Inferior parietal cortex (tissue), 1 donor: ENCODE measurements at regions not wholly inside any gene's neighbourhood (a gene's known extent, or its start where the extent isn't known, plus 50 kb on each side); places are given as distances from the start of the nearest gene placed in this dataset.
A peak's percentile ranks its signal among the peaks of the same experiment; 100 is the strongest.

Source experiments
- DNase-seq: peaks from one replicate; pipeline ENCODE4 v3.0.0-alpha.2; 2016; ENCODE audit errors: extremely low spot score

DNA sequence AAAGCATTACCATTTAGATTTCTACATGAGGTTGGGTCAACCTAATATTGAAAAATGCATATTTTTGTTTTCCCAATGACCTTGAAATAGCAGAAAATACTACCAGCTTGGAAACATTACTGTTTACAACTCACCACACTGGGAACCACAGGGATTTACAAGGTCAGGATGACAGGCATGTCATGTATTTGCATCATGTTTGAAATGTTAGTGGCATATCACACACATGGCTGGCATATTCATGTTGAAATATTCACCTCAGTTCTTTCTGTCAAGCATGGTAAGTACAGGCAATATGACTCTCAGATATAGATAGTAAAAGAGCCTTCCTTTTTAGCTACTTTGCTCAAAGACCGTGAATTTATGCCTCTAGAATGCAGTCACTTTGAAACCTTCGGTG lies 593.5 kb downstream of the NOVA1 start:
- DNase-seq, result no peak

DNA sequence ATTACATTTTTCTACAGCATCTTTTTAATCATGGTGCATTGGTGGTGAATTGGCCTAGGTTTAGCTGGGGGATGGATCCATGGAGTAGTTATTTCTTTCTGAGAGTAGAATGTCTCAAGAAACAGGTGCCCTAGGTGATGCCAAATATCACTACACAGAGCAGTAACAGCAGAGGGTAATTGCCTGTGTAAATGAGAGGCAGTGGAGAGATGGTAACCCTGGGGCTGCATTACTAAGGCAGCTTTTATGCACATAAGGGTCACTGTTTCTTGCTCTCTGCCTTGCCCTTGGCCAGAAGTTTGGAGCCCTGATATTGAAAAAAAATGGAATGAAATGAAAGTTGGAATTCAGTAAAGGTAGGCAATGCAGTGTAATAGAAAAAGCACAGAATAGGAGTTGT lies 604.0 kb downstream of the NOVA1 start:
- DNase-seq, result no peak

DNA sequence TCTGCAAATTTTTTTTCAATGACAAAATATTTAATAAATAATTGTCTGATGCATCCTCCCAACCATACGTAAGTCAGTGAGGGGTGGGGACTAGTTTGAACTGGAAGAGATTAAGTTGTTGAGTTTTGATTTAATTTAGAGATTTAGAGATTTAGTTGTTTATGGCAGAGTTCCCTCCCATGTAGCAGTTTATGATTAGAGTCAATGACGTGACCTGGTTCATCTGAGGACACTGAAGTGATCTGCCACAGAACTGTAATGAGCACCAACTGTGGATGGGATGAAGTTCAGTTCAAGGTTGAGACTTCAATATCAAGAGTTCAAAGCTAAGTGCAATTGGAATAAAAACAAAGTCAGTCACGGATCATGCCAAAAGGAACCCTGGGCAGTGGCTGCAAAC lies 609.3 kb downstream of the NOVA1 start:
- no peak for DNase-seq

DNA sequence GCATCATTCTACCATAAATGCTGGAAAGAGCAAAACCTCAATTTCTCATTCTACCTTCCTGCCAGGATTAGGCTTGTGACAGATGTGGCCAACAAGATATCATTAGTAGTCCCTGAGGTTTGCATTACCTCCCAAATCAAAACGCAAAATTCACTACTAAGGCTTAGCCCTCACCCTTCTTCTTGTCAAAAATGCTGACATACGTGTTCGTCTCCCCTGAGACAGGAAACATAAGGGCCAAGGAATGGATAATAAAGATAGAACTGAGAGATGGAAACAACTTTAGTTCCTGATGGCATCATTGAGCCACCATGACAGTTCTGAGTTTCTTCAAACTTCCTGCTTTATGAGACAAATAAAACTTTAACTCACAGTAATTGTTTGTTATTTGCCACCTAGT lies 642.1 kb downstream of the NOVA1 start:
- no peak for DNase-seq

DNA sequence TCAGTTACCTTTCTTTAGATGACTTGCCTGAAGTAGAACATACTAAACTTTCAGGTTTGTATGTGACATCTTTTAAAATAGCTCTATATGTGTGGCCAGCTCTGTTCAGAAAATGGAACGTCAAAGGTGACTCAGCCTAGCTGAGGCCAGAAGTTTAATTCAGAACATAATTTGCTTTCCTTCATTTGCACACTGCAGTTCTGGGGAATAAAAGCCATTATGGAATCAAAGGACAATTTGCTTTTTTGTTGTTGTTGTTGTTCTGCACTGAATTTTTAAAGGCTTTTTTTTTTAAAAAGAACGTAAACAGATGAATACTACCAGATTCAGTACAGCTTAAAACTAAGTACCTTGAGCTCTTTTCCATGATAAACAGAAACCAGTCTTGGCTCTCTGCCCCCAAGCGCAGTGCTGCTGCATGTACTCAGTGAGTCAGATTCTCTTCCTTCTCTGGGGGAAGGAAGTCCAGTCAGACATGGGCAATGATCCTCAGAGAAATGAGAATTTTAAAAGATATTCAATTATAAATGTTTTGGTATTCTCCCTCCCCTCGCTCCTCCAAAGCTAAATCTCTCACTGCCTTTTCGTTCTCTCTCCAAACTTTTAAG lies 644.2 kb downstream of the NOVA1 start:
- peak; percentile 51 for DNase-seq

DNA sequence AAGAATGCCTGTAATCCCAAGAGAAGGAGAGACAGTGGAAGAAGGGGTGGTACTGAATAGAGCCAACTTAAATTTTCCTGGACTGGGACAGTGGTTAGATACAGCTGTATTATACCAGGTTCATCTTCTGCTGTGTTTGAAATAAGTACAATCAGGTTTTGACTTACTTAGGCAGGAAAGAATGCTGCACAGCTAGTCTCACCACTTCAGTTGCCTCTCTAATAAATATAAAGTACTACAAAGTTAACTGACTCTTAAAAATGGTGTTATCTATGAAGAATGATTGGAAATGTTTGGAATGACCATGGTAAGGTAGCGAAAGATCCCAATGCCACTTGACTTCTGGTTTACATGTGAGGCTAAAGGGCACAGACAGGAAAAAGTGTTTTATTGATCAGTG lies 652.1 kb downstream of the NOVA1 start:
- no peak for DNase-seq

DNA sequence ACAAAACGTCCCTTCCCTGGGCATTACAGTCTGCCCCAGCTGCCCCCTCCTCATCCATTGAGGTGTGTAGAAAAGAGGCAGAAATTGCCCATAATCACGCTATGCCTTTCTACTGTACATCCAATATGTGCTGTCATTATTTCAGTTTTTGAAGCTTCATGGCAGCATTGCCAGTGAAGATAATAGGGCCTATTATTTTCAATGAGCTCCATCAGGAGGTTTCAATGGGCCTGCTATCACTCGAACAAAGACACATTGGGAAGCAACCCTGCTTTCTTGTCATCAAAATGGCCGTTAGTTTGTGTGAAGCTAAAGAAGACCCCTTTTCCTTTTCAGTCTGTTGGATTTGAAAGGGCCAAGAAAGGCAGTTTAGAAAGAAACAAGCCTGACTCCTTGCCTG lies 653.8 kb downstream of the NOVA1 start:
- no peak for DNase-seq

DNA sequence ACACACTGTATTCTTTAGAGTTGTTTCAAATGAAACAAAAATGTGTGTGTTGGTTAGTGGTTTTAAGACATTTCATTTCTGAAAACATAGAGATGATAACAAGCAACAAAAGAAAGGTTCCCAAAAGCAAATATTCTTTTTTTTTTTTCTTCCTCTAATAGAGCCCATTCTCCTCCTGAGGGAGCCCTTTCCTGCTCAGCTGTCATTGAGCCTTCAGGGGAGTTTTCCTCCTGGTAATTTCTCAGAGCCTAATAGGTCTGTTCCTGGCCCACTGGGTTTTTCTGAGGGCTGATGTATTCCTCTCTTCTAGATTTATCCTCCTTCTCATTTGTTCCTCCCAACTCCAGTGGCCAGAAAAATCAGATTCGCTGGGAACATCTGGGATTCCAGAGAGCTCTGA lies 654.5 kb downstream of the NOVA1 start:
- DNase-seq, result no peak

DNA sequence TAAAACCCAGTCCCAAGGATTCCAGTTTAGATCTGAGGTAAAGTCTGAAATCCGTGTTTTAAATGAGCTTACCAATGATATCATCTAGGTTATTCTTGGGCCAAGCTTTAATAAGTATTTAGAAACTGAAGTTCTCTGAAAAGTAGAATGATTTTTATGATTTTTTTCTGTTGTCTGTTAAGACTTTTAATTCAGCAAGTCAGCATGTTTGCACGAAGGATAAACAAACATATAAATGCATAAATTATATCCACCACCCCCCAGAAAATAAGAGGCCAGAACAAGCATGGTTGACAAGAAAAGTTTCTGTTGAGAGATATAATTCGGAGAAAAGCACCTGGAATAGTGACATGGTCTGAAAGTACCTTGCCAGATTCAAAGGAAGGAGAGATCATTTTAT lies 655.7 kb downstream of the NOVA1 start:
- no peak for DNase-seq

DNA sequence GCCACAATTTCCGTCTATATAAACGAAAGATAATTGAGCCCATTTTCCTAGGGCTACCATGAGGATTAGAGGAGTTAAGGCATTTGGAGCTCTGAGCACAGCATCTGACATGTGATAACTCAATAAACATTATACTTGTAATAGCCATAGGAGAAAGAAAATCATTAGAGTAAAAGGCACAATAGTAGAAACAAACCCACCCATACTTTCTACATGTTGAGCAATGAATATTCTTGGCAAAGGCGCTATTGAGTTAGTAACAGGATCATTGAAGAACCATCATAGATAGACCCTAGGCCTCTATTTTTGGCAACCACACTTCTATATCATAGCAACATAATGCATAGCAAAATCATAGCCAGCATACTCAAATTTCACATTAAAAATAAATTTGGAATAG lies 664.1 kb downstream of the NOVA1 start:
- DNase-seq, result no peak

DNA sequence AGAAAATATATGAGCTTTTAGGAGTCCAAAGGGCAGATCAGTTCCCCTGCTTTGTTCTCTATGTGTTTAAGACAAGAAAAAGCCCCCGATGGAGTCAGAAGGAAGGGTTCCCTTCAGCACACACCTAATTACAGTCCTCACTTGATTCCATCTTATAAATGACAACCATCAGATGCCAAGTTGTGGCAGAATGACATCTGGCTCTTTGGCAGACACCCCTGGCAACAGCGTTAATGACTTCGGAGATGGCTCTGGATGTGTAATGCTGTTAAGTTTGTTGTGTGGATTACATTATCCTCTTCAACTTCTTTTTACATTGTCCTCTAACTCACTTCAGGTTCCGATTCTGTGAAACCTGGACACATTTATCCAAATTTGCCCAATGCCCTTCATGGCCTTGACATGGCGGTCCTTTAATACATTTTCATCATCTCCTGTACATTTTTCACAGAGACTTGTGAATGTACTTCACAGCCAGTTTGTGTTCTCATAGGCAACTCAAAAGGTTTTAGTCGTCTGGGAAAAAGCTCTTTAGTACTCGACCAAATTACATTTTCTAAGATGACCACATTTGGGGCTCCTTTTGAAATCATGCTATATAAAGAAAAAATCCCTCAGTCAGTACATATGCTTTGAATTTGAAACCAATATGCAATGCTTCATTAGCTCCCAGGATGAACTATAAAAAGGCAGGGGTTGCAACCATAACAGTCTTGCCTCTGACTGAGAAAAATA lies 667.8 kb downstream of the NOVA1 start:
- no peak for DNase-seq

DNA sequence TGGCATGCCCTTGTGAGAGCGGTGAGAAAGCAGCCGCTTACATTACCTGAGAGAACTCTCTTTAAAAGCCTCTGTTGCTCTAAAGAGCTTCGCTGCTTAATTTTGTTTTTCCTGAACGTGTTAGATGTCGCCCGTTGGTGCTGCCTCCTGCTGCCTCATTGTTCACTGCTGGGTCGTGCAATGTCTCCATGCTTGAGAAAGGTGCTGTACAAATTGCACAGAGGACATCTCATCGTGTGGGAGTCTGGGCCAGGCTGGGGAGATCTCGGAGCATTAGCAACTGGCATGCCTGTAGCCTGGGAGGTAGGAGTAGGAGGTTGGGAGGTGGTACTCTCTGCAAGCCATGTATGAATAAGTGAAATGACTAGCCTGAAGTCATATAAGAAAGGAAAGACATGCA lies 686.0 kb downstream of the NOVA1 start:
- DNase-seq, result no peak

DNA sequence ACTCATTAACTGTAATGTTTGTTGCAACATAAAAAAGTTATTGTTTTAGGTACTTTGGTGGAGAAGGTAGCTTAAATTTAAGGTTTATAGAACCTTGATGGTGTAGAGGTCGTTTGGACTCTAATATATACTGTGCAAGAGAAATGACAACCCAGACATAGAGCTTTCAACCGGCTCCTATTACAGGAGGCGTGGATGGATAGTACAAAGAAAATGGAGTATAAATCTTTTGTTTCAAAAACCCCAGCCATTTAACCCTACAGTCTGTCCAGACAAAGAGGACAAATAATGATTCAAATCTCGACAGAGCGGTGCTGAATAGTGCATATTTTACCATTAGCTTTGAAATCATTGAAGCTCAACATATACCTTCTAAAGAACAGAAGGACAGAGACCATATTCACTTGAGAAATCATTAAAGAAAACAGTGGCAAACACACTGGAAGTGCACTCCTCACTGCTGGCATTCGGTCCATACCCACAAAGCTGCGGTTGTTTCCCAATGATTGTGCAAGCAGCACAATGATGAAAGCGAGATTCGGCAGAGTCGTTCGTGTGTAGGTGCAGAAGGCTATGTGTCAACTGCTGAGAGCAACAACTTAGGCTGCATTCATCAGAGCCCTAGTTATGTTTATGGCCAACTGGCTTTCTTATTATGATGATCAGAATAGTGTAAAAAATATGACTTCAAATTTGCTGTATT lies 688.6 kb downstream of the NOVA1 start:
- DNase-seq, result no peak

DNA sequence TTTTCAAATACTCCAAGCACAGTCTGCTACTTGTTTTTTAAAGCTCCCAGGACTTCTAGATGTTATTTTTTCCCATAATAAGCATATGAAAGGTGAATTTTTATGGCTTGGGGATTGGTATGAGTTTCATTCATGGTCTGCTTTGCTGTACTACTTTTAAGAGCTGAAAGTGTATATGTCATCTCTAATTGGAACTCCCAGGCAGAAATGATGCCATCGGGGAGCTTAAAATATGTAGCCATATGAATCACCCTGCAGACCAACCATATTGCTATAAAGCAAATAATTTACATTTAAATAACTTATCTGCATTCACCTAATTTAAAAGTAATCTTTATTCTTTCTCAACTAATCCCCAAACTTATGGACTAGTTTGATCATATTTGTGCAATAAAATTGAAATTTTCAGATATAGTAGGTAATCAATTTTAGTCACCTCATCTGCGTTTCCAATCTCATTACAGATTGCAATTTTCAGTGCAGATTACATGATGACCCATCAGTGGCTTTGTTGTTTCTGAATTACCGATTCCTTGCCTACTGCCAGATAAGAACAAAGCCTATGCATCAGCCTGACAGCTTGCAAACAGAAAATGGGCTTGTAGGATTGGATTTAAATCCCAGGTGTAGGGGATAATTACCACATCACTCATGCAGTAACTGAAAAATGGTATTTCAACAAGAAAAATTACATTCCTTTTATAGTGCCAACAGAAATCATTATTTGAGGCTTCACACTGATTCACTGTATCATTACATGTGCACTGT lies 689.4 kb downstream of the NOVA1 start:
- peak; percentile 4 for DNase-seq

DNA sequence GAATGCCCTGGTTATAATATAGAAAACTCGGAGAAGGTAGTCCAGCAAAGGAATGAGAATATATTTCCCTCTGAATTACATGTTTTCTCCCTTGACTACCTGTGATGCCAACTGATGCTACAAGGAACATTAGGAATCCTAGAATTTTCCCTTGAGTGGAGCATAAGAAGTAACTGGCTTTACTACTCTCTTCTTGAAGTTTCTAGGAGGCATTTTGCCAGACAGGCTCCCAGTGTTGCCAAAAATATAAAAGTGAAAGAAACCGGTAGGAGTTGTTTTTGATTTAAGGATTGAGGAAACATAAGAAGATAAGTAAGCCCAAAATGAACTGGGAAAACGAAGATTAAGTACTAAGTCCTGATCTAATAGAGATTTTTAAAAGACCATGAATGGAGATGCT lies 693.4 kb downstream of the NOVA1 start:
- peak; percentile 60 for DNase-seq

DNA sequence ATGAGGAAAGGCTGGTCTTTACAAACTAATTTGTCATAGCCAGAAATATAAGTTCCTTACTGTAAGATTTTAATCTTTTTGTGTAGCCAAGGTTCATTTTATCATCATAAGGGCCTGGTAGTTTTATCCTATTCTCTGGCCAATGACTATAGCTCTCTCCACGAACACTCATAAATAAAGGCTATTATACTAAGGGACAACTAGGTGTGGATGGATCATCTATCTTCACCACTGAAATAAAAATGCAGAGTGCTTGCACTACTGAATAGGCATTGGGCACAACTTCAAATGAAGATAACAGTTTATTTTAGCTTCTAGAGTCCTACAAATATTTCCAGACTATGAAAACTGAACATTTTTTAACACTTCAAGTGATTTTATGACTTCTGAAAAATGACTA lies 698.6 kb downstream of the NOVA1 start:
- DNase-seq, result no peak

DNA sequence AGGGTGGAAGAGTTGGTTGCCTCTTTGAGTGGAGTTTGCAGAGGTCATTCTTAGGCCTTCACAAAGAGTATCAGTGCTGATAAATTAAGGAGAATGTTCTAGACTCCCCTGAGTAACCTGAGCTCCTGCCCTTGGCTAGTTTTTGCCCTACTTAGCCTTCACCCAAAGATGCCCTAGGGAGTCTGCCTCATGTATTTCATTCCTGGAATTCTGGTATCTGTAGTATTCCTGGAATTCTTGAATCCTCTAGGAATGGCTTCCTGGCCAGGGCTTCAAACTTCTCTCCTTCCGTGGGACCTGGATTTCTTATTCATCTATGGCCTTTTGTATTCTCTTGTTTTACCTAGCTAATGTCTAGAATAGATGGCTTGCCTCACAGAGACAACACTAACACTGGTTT lies 701.1 kb downstream of the NOVA1 start:
- no peak for DNase-seq

DNA sequence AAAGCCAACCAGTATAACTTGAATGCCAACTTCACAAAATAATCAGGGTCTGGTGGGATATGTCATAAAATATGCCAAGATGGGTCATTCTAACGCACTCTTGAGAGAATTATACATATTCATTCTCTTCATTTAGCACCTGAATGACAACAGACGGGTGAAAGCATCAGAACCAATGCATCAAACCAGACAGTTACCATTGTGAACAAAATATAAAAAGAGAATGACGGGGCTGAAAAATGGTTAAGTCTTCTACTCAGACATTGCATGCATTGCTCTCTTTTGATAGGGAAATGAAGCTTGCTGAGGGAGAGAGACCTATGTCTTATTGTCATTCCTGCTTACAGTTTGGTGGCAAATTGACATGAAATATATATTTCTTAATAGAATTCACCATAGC lies 702.1 kb downstream of the NOVA1 start:
- DNase-seq, result no peak

DNA sequence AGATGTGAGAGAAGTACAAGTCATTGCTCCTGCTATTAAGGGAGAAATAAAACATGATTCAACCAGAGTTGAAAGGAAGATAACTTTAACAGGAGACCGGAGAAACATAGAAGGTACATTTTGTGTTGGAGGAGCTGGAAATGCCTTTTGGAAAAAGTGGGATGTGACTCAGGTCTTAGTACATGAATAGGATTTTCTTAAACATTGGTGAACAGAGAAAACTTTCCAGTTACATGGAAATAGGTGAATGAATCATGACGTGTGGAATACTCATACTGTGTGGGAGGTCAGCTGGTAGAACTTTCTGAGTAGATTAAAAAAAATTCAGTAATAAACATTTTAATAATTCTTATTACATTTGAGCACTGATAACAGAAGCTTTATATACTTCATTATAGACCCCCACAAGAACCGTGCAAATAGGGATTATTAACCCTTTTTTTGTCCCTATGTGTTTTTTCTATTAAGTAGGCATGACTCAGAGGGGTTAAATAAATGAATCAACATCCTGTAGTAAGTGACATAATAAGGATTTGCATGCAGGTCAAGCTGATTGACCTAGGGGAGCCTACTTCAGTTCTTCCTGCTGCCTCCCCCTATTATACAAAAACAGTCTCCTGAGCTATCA lies 710.5 kb downstream of the NOVA1 start:
- DNase-seq, result no peak

DNA sequence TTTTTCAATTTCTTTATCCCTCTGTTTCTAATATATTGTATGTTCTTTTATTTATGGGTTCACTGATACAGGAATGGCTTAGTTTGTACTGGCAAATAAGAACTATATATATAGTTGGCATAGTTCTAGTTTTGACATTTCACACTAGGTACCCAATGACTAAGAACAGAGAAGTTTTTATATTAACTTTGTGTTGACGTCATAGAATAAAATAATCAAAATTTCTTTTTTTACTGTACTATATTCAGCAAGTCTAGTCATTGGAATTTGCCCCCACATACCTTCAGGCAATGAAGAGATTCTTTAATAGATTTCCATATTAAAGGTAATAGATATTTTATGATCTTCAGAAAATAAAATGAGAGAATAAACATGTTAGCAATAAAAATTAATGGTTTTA lies 713.2 kb downstream of the NOVA1 start:
- DNase-seq, result no peak

DNA sequence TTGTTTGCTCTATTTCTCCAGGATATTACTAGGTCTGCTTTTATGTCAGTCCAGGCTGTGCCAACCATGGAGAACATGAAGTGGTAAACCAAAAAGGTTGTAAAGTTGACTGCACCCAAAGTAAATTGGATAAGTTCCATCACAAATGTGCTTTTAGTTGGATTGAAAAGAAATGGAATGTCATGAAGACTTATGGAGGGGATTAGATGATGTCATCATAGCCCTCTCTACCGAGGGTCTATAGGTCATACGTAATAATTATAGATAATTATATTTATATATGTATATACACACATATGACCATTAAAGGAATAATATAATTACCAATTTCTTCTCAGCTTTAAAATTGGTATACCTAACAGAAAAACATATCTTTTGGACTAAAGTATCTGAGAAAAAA lies 714.9 kb downstream of the NOVA1 start:
- no peak for DNase-seq

DNA sequence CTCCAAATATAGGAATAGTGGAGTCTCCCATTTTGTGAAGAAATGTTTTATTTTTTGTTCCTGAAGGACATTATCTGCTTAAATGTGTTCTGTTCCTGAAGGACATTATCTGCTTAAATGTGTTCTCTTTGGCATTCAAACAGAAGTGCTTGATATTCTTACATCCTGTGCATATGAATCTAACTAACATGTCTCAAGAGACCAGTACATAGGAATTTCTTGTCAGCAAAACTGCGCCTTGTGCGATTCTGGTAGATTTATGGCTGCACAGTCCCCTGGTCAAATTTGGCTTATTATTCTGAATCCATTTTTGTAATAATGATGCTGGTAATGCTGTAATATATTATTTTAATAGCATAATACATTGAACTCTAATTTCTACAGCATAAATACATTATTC lies 722.4 kb downstream of the NOVA1 start:
- no peak for DNase-seq
